Endodermal cell (in vitro differentiated cells): ENCODE measurements at regions not wholly inside any gene's neighbourhood (a gene's known extent, or its start where the extent isn't known, plus 50 kb on each side); places are given as distances from the start of the nearest gene placed in this dataset.

Source experiments
- DNase-seq: peaks from one replicate; pipeline ENCODE4 v3.0.0-alpha.2; 2017
- H3K27ac ChIP-seq: 2 replicates; pipeline ENCODE4 v1.5.1; 2013; ENCODE audit warnings: mild to moderate bottlenecking, low read depth, low read length, moderate library complexity
- H3K27me3 ChIP-seq: 2 replicates; pipeline ENCODE4 v1.6.1; 2013; ENCODE audit warnings: mild to moderate bottlenecking, low read length, moderate library complexity; ENCODE audit not compliant: insufficient read depth, control insufficient read depth, poor library complexity, severe bottlenecking
- H3K36me3 ChIP-seq: 2 replicates; pipeline ENCODE4 v1.7.0; 2013; ENCODE audit warnings: mild to moderate bottlenecking, low read length, moderate library complexity; ENCODE audit not compliant: control insufficient read depth, insufficient read depth
- H3K4me1 ChIP-seq: one replicate; pipeline ENCODE4 v1.7.0; 2013; ENCODE audit warnings: low read length; ENCODE audit not compliant: control insufficient read depth, insufficient read depth
- H3K4me3 ChIP-seq: 2 replicates; pipeline ENCODE4 v1.5.1; 2013; ENCODE audit warnings: mild to moderate bottlenecking, low read length, moderate library complexity
- H3K9ac ChIP-seq: 2 replicates; pipeline ENCODE4 v1.6.1; 2013; ENCODE audit warnings: mild to moderate bottlenecking, low read length, moderate library complexity; ENCODE audit not compliant: poor library complexity, severe bottlenecking; ENCODE audit errors: extremely low read depth
- H3K9me3 ChIP-seq: 2 replicates; pipeline ENCODE4 v1.6.1; 2013; ENCODE audit warnings: mild to moderate bottlenecking, low read length, moderate library complexity; ENCODE audit not compliant: control insufficient read depth
- H3K27ac Mint-ChIP-seq: 2 replicates; pipeline ENCODE4 v1.8.0; 2020; ENCODE audit warnings: mixed read lengths
- H3K27me3 Mint-ChIP-seq: 2 replicates; pipeline ENCODE4 v1.8.0; 2021; ENCODE audit warnings: mild to moderate bottlenecking, mixed read lengths; ENCODE audit not compliant: insufficient read depth
- H3K36me3 Mint-ChIP-seq: 2 replicates; pipeline ENCODE4 v1.8.0; 2020; ENCODE audit warnings: low read depth, mixed read lengths
- H3K4me1 Mint-ChIP-seq: 2 replicates; pipeline ENCODE4 v1.8.0; 2020; ENCODE audit warnings: mixed read lengths
- H3K4me3 Mint-ChIP-seq: 2 replicates; pipeline ENCODE4 v1.8.0; 2020; ENCODE audit warnings: mild to moderate bottlenecking, moderate library complexity, mixed read lengths
- H3K9me3 Mint-ChIP-seq: 2 replicates; pipeline ENCODE4 v1.8.0; 2020; ENCODE audit warnings: mild to moderate bottlenecking, mixed read lengths
- WGBS, 2 experiments: methylation state at CpG; one replicate each; pipeline versions ENCODE4 v1.1.5 to v1.1.7; 2013; ENCODE audit warnings: missing lambda C conversion rate in 2 of 2, mixed read lengths in 1 of 2; ENCODE audit not compliant: insufficient coverage in 1 of 2, insufficient read length in 1 of 2; 5-methylcytosine and 5-hydroxymethylcytosine counted together
- TF ChIP-seq, protein P1 (sequence below): fragments of 200-600 bp; sonication (generic); conservative IDR thresholded peaks from 2 replicates; pipeline ENCODE4 v1.5.0; 2021; ENCODE audit warnings: antibody characterized with exemption, mild to moderate bottlenecking

DNA sequence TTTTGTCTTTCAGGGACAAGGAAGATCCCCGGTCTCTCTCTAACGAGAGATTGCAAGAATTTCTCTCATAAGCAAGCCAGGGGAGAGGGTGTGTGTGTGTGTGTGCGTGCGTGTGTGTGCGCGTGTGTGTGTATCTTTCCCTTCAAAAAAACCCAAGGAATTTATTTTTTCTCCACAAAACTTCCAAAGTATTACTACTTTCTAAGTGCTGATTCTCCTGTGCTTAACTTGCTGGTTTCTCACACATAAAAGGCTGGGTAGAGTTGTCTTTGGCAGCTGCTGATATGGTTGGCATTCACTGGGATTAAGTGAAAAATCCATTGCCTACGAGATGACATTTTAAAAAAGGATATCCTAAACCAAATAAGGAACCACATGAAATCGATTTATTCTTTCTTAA is 435.7 kb downstream of the RAPGEF2 start:
- 75 to 100% methylated on average over 1 to 7 of the region's 8 CpGs for WGBS, 2 experiments
- Mint-ChIP-seq H3K27ac (no peak overlapping the region), H3K9me3 (peaks cover 35% of the 10 kb centered on the region), H3K4me1 (peaks cover 18% of the 10 kb centered on the region), H3K4me3 (no peak overlapping the region), H3K27me3 (no peaks in the 10 kb centered on the region), H3K36me3 (peaks cover 2% of the 10 kb centered on the region)
- TF ChIP-seq, protein P1, sequence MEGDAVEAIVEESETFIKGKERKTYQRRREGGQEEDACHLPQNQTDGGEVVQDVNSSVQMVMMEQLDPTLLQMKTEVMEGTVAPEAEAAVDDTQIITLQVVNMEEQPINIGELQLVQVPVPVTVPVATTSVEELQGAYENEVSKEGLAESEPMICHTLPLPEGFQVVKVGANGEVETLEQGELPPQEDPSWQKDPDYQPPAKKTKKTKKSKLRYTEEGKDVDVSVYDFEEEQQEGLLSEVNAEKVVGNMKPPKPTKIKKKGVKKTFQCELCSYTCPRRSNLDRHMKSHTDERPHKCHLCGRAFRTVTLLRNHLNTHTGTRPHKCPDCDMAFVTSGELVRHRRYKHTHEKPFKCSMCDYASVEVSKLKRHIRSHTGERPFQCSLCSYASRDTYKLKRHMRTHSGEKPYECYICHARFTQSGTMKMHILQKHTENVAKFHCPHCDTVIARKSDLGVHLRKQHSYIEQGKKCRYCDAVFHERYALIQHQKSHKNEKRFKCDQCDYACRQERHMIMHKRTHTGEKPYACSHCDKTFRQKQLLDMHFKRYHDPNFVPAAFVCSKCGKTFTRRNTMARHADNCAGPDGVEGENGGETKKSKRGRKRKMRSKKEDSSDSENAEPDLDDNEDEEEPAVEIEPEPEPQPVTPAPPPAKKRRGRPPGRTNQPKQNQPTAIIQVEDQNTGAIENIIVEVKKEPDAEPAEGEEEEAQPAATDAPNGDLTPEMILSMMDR, result no peak
- H3K27ac ChIP-seq, result no peak overlapping the region
- no peak for DNase-seq
- peaks cover 5% of the 10 kb centered on the region for H3K4me1 ChIP-seq
- no peaks in the 10 kb centered on the region for H3K36me3 ChIP-seq
- H3K9me3 ChIP-seq, result peaks cover 40% of the 10 kb centered on the region
- no peak overlapping the region for H3K9ac ChIP-seq
- H3K27me3 ChIP-seq, result no peaks in the 10 kb centered on the region
- no peak overlapping the region for H3K4me3 ChIP-seq

DNA sequence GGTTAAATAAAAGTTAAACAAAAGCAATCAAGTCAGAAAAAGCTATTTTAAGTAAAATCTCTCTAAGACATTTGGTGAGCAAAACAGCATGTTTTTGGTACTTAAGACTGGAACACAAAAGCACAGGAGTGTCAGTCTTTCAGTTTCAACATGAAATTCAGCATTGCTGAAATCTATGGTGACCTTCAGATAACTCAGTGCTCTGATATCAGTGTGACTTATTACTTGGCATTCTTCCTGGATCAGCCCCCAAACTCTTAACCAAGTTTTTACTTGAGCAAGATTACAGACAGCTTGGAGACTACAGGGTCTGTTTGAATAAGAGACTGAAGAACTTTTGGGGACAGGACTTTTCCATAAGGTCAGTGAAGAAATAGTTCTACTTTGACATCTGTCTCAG is 437.2 kb downstream of the RAPGEF2 start:
- Mint-ChIP-seq H3K36me3 (no peaks in the 10 kb centered on the region), H3K4me1 (peaks cover 18% of the 10 kb centered on the region), H3K27ac (no peak overlapping the region), H3K4me3 (no peak overlapping the region), H3K27me3 (no peaks in the 10 kb centered on the region), H3K9me3 (peaks cover 27% of the 10 kb centered on the region)
- Histone ChIP-seq H3K9me3 (peaks cover 30% of the 10 kb centered on the region), H3K9ac (no peak overlapping the region), H3K4me1 (peaks cover 5% of the 10 kb centered on the region), H3K36me3 (no peaks in the 10 kb centered on the region), H3K27ac (no peak overlapping the region), H3K4me3 (no peak overlapping the region), H3K27me3 (no peaks in the 10 kb centered on the region)
- DNase-seq, result no peak
- TF ChIP-seq, protein P1, result no peak

DNA sequence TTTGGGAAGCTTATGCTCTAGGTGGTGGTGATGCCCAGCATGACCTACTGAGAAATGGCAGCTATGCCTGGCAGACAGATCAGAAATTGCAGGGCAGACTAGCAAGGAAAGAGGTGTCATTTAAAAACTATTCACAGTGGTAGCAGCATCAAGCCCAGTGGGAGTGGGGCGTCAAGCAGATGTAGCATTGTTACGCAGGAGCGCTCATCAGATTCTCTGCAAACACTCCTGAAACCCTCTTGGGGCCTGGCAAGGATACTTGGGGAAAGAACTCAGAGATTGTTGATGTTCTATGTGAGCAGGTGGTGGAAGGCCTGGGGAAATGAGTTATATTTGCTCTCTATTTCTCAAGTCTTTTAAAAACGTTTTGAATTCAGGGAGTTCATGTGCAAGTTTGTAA is 437.6 kb downstream of the RAPGEF2 start:
- H3K4me1 Mint-ChIP-seq, result peaks cover 18% of the 10 kb centered on the region
- H3K9ac ChIP-seq, result no peak overlapping the region
- no peak overlapping the region for H3K27ac Mint-ChIP-seq
- 36 to 60% methylated on average over 2 to 4 of the region's 4 CpGs for WGBS, 2 experiments
- TF ChIP-seq, protein P1, result no peak
- no peaks in the 10 kb centered on the region for H3K27me3 ChIP-seq
- no peaks in the 10 kb centered on the region for H3K36me3 Mint-ChIP-seq
- no peaks in the 10 kb centered on the region for H3K27me3 Mint-ChIP-seq
- peak; percentile 69 for DNase-seq
- no peak overlapping the region for H3K4me3 Mint-ChIP-seq
- peaks cover 24% of the 10 kb centered on the region for H3K9me3 Mint-ChIP-seq
- H3K27ac ChIP-seq, result no peak overlapping the region
- no peaks in the 10 kb centered on the region for H3K36me3 ChIP-seq
- H3K4me3 ChIP-seq, result no peak overlapping the region
- peaks cover 5% of the 10 kb centered on the region for H3K4me1 ChIP-seq
- peaks cover 26% of the 10 kb centered on the region for H3K9me3 ChIP-seq
